ENCODE measurements at regions not wholly inside any gene's neighbourhood (a gene's known extent, or its start where the extent isn't known, plus 50 kb on each side); places are given as distances from the start of the nearest gene placed in this dataset.
"Not testable (repeated sequence)": the region's sequence is repeated elsewhere in the genome, so short reads cannot be mapped to it uniquely, and the experiment has no call there.

DNA sequence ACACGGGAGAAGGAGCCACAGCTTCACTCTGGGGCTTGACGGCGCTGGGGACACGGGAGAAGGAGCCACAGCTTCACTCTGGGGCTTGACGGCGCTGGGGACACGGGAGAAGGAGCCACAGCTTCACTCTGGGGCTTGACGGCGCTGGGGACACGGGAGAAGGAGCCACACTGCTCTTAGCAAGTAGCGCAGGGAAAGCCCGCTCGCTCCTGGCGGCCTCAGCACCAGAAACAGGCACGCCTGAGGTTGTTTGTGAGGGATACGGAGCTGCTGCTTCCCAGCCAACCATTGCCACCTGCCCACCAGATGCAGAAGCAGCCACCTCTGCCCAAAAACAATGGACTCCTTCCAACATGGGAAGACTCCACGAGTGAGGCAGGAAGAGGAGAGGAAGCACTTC lies 244.0 kb upstream of the MGAT5 start:
- TF ChIP-seq, protein P1, sequence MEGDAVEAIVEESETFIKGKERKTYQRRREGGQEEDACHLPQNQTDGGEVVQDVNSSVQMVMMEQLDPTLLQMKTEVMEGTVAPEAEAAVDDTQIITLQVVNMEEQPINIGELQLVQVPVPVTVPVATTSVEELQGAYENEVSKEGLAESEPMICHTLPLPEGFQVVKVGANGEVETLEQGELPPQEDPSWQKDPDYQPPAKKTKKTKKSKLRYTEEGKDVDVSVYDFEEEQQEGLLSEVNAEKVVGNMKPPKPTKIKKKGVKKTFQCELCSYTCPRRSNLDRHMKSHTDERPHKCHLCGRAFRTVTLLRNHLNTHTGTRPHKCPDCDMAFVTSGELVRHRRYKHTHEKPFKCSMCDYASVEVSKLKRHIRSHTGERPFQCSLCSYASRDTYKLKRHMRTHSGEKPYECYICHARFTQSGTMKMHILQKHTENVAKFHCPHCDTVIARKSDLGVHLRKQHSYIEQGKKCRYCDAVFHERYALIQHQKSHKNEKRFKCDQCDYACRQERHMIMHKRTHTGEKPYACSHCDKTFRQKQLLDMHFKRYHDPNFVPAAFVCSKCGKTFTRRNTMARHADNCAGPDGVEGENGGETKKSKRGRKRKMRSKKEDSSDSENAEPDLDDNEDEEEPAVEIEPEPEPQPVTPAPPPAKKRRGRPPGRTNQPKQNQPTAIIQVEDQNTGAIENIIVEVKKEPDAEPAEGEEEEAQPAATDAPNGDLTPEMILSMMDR (IDR thresholded peaks at IDR 0.05; ENCODE audit: control extremely low read depth in 1 of 3, insufficient read depth in 1 of 3, low read depth in 1 of 3, low read length in 3 of 3), result not testable (repeated sequence)
- not testable (repeated sequence) for TF ChIP-seq TCF12 (IDR thresholded peaks at IDR 0.05; ENCODE audit: low read depth, low read length); POLR2AphosphoS5 (IDR thresholded peaks at IDR 0.05; ENCODE audit: low read depth, low read length); POLR2A (IDR thresholded peaks at IDR 0.05; ENCODE audit: control extremely low read depth in 1 of 2, low read depth in 2 of 2, low read length in 2 of 2); SP1 (IDR thresholded peaks at IDR 0.05; ENCODE audit: low read depth, low read length); TAF1 (IDR thresholded peaks at IDR 0.05; ENCODE audit: low read depth, low read length); POU5F1 (IDR thresholded peaks at IDR 0.05; ENCODE audit: low read depth, low read length)
- TF ChIP-seq, protein P2, sequence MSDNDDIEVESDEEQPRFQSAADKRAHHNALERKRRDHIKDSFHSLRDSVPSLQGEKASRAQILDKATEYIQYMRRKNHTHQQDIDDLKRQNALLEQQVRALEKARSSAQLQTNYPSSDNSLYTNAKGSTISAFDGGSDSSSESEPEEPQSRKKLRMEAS (IDR thresholded peaks at IDR 0.05), result not testable (repeated sequence)
- TF ChIP-seq, protein P3, sequence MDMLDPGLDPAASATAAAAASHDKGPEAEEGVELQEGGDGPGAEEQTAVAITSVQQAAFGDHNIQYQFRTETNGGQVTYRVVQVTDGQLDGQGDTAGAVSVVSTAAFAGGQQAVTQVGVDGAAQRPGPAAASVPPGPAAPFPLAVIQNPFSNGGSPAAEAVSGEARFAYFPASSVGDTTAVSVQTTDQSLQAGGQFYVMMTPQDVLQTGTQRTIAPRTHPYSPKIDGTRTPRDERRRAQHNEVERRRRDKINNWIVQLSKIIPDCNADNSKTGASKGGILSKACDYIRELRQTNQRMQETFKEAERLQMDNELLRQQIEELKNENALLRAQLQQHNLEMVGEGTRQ (IDR thresholded peaks at IDR 0.05; ENCODE audit: low read length), result not testable (repeated sequence)
- TF ChIP-seq, protein P4, sequence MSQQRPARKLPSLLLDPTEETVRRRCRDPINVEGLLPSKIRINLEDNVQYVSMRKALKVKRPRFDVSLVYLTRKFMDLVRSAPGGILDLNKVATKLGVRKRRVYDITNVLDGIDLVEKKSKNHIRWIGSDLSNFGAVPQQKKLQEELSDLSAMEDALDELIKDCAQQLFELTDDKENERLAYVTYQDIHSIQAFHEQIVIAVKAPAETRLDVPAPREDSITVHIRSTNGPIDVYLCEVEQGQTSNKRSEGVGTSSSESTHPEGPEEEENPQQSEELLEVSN (IDR thresholded peaks at IDR 0.05), result not testable (repeated sequence)

All from H1 (cell line).